Immature natural killer cell (primary cell): ENCODE measurements at regions not wholly inside any gene's neighbourhood (a gene's known extent, or its start where the extent isn't known, plus 50 kb on each side); places are given as distances from the start of the nearest gene placed in this dataset.

Source experiments
- DNase-seq, 3 donors: peaks; one replicate each; pipeline ENCODE4 v3.0.0; 2022; ENCODE audit warnings: mixed read lengths in 1 of 3
- H3K27ac Mint-ChIP-seq, 6 donors: one replicate each; pipeline ENCODE4 v1.8.0; 2020; ENCODE audit warnings: mixed read lengths in 6 of 6, mild to moderate bottlenecking in 5 of 6, inconsistent platforms in 4 of 6, moderate library complexity in 3 of 6
- H3K27me3 Mint-ChIP-seq, 3 donors: one replicate each; pipeline ENCODE4 v1.8.0; 2020 to 2021; ENCODE audit warnings: low read depth in 3 of 3, mild to moderate bottlenecking in 3 of 3, mixed read lengths in 3 of 3, moderate library complexity in 3 of 3, inconsistent platforms in 1 of 3
- H3K36me3 Mint-ChIP-seq, 3 donors: one replicate each; pipeline ENCODE4 v1.8.0; 2020; ENCODE audit warnings: mixed read lengths in 3 of 3, inconsistent platforms in 2 of 3, mild to moderate bottlenecking in 2 of 3
- H3K4me1 Mint-ChIP-seq, 2 donors: one replicate each; pipeline ENCODE4 v1.8.0; 2020; ENCODE audit warnings: inconsistent platforms in 2 of 2, mild to moderate bottlenecking in 2 of 2, mixed read lengths in 2 of 2, moderate library complexity in 1 of 2
- H3K4me3 Mint-ChIP-seq, 5 donors: one replicate each; pipeline ENCODE4 v1.8.0; 2020; ENCODE audit warnings: mild to moderate bottlenecking in 5 of 5, mixed read lengths in 5 of 5, inconsistent platforms in 3 of 5, moderate library complexity in 3 of 5
- H3K9me3 Mint-ChIP-seq, 6 donors: one replicate each; pipeline ENCODE4 v1.8.0; 2020; ENCODE audit warnings: mild to moderate bottlenecking in 6 of 6, mixed read lengths in 6 of 6, inconsistent platforms in 4 of 6, moderate library complexity in 3 of 6

- DNase-seq, result no peak
- H3K27ac Mint-ChIP-seq, result no peak overlapping the region
These were observed 146.1 kb downstream of the SLC16A9 start for GRCh38 chr10:59563531-59563930.

GRCh38 chr10:59562126-59562525 lies 147.5 kb downstream of the SLC16A9 start:
- DNase-seq, result no peak
- Mint-ChIP-seq H3K9me3 (peaks cover 0 to 10% (median 0%) of the 10 kb centered on the region in 6 donors), H3K27me3 (peaks cover 1 to 5% (median 3%) of the 10 kb centered on the region in 3 donors), H3K4me3 (no peak overlapping the region), H3K4me1 (no peaks in the 10 kb centered on the region), H3K36me3 (no peaks in the 10 kb centered on the region), H3K27ac (no peak overlapping the region)

More at GRCh38 chr10:59563531-59563930, 146.1 kb downstream of the SLC16A9 start:
- peaks cover 1 to 5% (median 3%) of the 10 kb centered on the region in 3 donors for H3K27me3 Mint-ChIP-seq
- no peaks in the 10 kb centered on the region for H3K36me3 Mint-ChIP-seq
- no peaks in the 10 kb centered on the region for H3K4me1 Mint-ChIP-seq
- peaks cover 0 to 9% (median 1%) of the 10 kb centered on the region in 6 donors for H3K9me3 Mint-ChIP-seq
- no peak overlapping the region for H3K4me3 Mint-ChIP-seq

GRCh38 chr10:59561477-59562121 lies 148.1 kb downstream of the SLC16A9 start:
- no peak overlapping the region for H3K4me3 Mint-ChIP-seq
- H3K27ac Mint-ChIP-seq, result no peak overlapping the region
- H3K36me3 Mint-ChIP-seq, result no peaks in the 10 kb centered on the region
- peaks cover 0 to 8% (median 0%) of the 10 kb centered on the region in 6 donors for H3K9me3 Mint-ChIP-seq
- no peaks in the 10 kb centered on the region for H3K4me1 Mint-ChIP-seq
- DNase-seq, result no peak
- H3K27me3 Mint-ChIP-seq, result peaks cover 1 to 3% (median 2%) of the 10 kb centered on the region in 3 donors

GRCh38 chr10:59560990-59561389 lies 148.7 kb downstream of the SLC16A9 start:
- H3K27me3 Mint-ChIP-seq, result peaks cover 1 to 3% (median 2%) of the 10 kb centered on the region in 3 donors
- no peaks in the 10 kb centered on the region for H3K4me1 Mint-ChIP-seq
- no peaks in the 10 kb centered on the region for H3K36me3 Mint-ChIP-seq
- H3K9me3 Mint-ChIP-seq, result peaks cover 0 to 8% (median 0%) of the 10 kb centered on the region in 6 donors
- H3K4me3 Mint-ChIP-seq, result no peak overlapping the region
- no peak overlapping the region for H3K27ac Mint-ChIP-seq
- no peak for DNase-seq

GRCh38 chr10:59560161-59560560 lies 149.5 kb downstream of the SLC16A9 start:
- Mint-ChIP-seq H3K27ac (no peak overlapping the region), H3K36me3 (no peaks in the 10 kb centered on the region), H3K4me1 (no peaks in the 10 kb centered on the region)

GRCh38 chr10:59558066-59558465 lies 151.6 kb downstream of the SLC16A9 start:
- Mint-ChIP-seq H3K27me3 (peaks cover 1 to 3% (median 2%) of the 10 kb centered on the region in 3 donors), H3K36me3 (peaks cover 0 to 4% (median 0%) of the 10 kb centered on the region in 3 donors), H3K9me3 (peaks cover 0 to 9% (median 0%) of the 10 kb centered on the region in 6 donors), H3K4me3 (no peak overlapping the region), H3K4me1 (no peaks in the 10 kb centered on the region), H3K27ac (no peak overlapping the region)
- no peak for DNase-seq

More at GRCh38 chr10:59560161-59560560, 149.5 kb downstream of the SLC16A9 start:
- no peak overlapping the region for H3K4me3 Mint-ChIP-seq
- peaks cover 1 to 3% (median 2%) of the 10 kb centered on the region in 3 donors for H3K27me3 Mint-ChIP-seq
- peaks cover 0 to 9% (median 0%) of the 10 kb centered on the region in 6 donors for H3K9me3 Mint-ChIP-seq
- DNase-seq, result no peak

GRCh38 chr10:59557642-59558041 lies 152.0 kb downstream of the SLC16A9 start:
- H3K9me3 Mint-ChIP-seq, result peaks cover 0 to 7% (median 0%) of the 10 kb centered on the region in 6 donors
- H3K4me1 Mint-ChIP-seq, result no peaks in the 10 kb centered on the region
- H3K4me3 Mint-ChIP-seq, result no peak overlapping the region
- no peak overlapping the region for H3K27ac Mint-ChIP-seq
- no peak for DNase-seq
- peaks cover 0 to 3% (median 2%) of the 10 kb centered on the region in 3 donors for H3K27me3 Mint-ChIP-seq
- H3K36me3 Mint-ChIP-seq, result peaks cover 0 to 4% (median 0%) of the 10 kb centered on the region in 3 donors

- DNase-seq, result no peak
- peaks cover 0 to 5% (median 0%) of the 10 kb centered on the region in 6 donors for H3K9me3 Mint-ChIP-seq
- peaks cover 0 to 4% (median 0%) of the 10 kb centered on the region in 3 donors for H3K36me3 Mint-ChIP-seq
- H3K27ac Mint-ChIP-seq, result no peak overlapping the region
- H3K4me3 Mint-ChIP-seq, result no peak overlapping the region
- H3K27me3 Mint-ChIP-seq, result peaks cover 0 to 3% (median 2%) of the 10 kb centered on the region in 3 donors
- no peaks in the 10 kb centered on the region for H3K4me1 Mint-ChIP-seq
These were observed 152.6 kb downstream of the SLC16A9 start for GRCh38 chr10:59557052-59557451.

- no peak overlapping the region for H3K4me3 Mint-ChIP-seq
- H3K36me3 Mint-ChIP-seq, result peaks cover 0 to 4% (median 0%) of the 10 kb centered on the region in 3 donors
- peaks cover 0 to 2% (median 1%) of the 10 kb centered on the region in 3 donors for H3K27me3 Mint-ChIP-seq
- H3K4me1 Mint-ChIP-seq, result no peaks in the 10 kb centered on the region
- no peak for DNase-seq
- peaks cover 0 to 3% (median 0%) of the 10 kb centered on the region in 6 donors for H3K9me3 Mint-ChIP-seq
- H3K27ac Mint-ChIP-seq, result no peak overlapping the region
These were observed 156.3 kb downstream of the SLC16A9 start for GRCh38 chr10:59553162-59553900.

- Mint-ChIP-seq H3K4me1 (no peaks in the 10 kb centered on the region), H3K4me3 (no peak overlapping the region), H3K9me3 (peaks cover 0 to 4% (median 0%) of the 10 kb centered on the region in 6 donors), H3K27me3 (peaks cover 0 to 2% (median 0%) of the 10 kb centered on the region in 3 donors), H3K36me3 (peaks cover 0 to 4% (median 0%) of the 10 kb centered on the region in 3 donors), H3K27ac (no peak overlapping the region)
- no peak for DNase-seq
These were observed 159.6 kb downstream of the SLC16A9 start for GRCh38 chr10:59550061-59550460.

GRCh38 chr10:59538623-59539022 lies 171.0 kb downstream of the SLC16A9 start:
- peaks cover 0 to 10% (median 4%) of the 10 kb centered on the region in 6 donors for H3K9me3 Mint-ChIP-seq
- no peak for DNase-seq
- H3K4me1 Mint-ChIP-seq, result no peaks in the 10 kb centered on the region
- H3K27me3 Mint-ChIP-seq, result no peaks in the 10 kb centered on the region
- no peak overlapping the region for H3K27ac Mint-ChIP-seq
- peaks cover 0 to 6% (median 4%) of the 10 kb centered on the region in 3 donors for H3K36me3 Mint-ChIP-seq
- no peak overlapping the region for H3K4me3 Mint-ChIP-seq

- H3K4me3 Mint-ChIP-seq, result no peak overlapping the region
- H3K27ac Mint-ChIP-seq, result no peak overlapping the region
- no peaks in the 10 kb centered on the region for H3K27me3 Mint-ChIP-seq
- peaks cover 0 to 6% (median 4%) of the 10 kb centered on the region in 3 donors for H3K36me3 Mint-ChIP-seq
- peaks cover 0 to 10% (median 4%) of the 10 kb centered on the region in 6 donors for H3K9me3 Mint-ChIP-seq
- no peaks in the 10 kb centered on the region for H3K4me1 Mint-ChIP-seq
- DNase-seq, result no peak
These were observed 172.1 kb downstream of the SLC16A9 start for GRCh38 chr10:59537501-59537900.

- no peak overlapping the region for H3K4me3 Mint-ChIP-seq
- no peak for DNase-seq
- no peak overlapping the region for H3K27ac Mint-ChIP-seq
- H3K36me3 Mint-ChIP-seq, result peaks cover 0 to 4% (median 0%) of the 10 kb centered on the region in 3 donors
- peaks cover 0 to 11% (median 5%) of the 10 kb centered on the region in 6 donors for H3K9me3 Mint-ChIP-seq
- no peaks in the 10 kb centered on the region for H3K4me1 Mint-ChIP-seq
- no peaks in the 10 kb centered on the region for H3K27me3 Mint-ChIP-seq
These were observed 173.3 kb downstream of the SLC16A9 start for GRCh38 chr10:59536167-59537014.
